Gastrocnemius medialis (tissue), 4 donors: ENCODE measurements at regions not wholly inside any gene's neighbourhood (a gene's known extent, or its start where the extent isn't known, plus 50 kb on each side); places are given as distances from the start of the nearest gene placed in this dataset.

Experiments used
- ATAC-seq, 2 donors: fragments of 150-250 bp; one replicate each; pipeline ENCODE4 v1.9.1; 2016
- DNase-seq, 2 donors: peaks; one replicate each; pipeline ENCODE4 v3.0.0-alpha.2; 2019
- H3K27ac ChIP-seq, 4 donors: fragments of 200-600 bp; sonication (generic); 1 replicate in 1 of 4; 2 replicates in 3 of 4; pipeline ENCODE4 v1.5.1; 2016 to 2018; ENCODE audit warnings: mild to moderate bottlenecking in 2 of 4, moderate library complexity in 1 of 4
- H3K27me3 ChIP-seq, 3 donors: fragments of 200-600 bp; sonication (generic) in 2 of 3; 1 replicate in 1 of 3; 2 replicates in 2 of 3; pipeline versions ENCODE4 v1.5.1 to v1.6.0; 2016 to 2019; ENCODE audit warnings: mild to moderate bottlenecking in 1 of 3, moderate library complexity in 1 of 3
- H3K36me3 ChIP-seq, 2 donors: fragments of 200-600 bp; sonication (generic) in 1 of 2; one replicate each; pipeline ENCODE4 v1.5.1; 2017 to 2018
- H3K4me1 ChIP-seq, 2 donors: fragments of 200-600 bp; sonication (generic) in 1 of 2; one replicate each; pipeline ENCODE4 v1.5.1; 2016 to 2017; ENCODE audit warnings: mild to moderate bottlenecking in 2 of 2
- H3K4me3 ChIP-seq, 4 donors: fragments of 200-600 bp; sonication (generic) in 3 of 4; 1 replicate in 1 of 4; 2 replicates in 3 of 4; pipeline ENCODE4 v1.5.1; 2016 to 2019; ENCODE audit warnings: mild to moderate bottlenecking in 2 of 4
- H3K9me3 ChIP-seq, 3 donors: fragments of 200-600 bp; sonication (generic) in 2 of 3; 1 replicate in 1 of 3; 2 replicates in 2 of 3; pipeline ENCODE4 v1.5.1; 2016 to 2019
- CTCF ChIP-seq, 5 experiments: fragments of 450-650 bp in 3 of 5; fragments of 200-600 bp in 2 of 5; sonication (generic) in 2 of 5; IDR thresholded peaks in 4 of 5; conservative IDR thresholded peaks in 1 of 5; 1 replicate in 4 of 5; 2 replicates in 1 of 5; pipeline ENCODE4 v1.5.1; 2016 to 2019; ENCODE audit warnings: antibody characterized with exemption in 5 of 5, mild to moderate bottlenecking in 3 of 5, moderate library complexity in 3 of 5
- POLR2A ChIP-seq, 2 donors: fragments of 450-650 bp; IDR thresholded peaks; one replicate each; pipeline ENCODE4 v1.6.1; 2017; ENCODE audit warnings: antibody characterized with exemption in 2 of 2, mild to moderate bottlenecking in 2 of 2, moderate library complexity in 2 of 2
- in situ Hi-C, 4 donors: fragments of 200-750 bp; cut with MboI; loops; one replicate each; pipeline versions ENCODE4 v1.15.0 to v1.8.0; 2017; ENCODE audit warnings: low sequenced_read_pairs in 4 of 4
- intact Hi-C: fragments of 100-400 bp; cut with DNase I; formaldehyde crosslinking; loops from one replicate; pipeline ENCODE4 v1.15.1; 2023; ENCODE audit warnings: low total_unique reads

- intact Hi-C loops: no loop called here
- H3K36me3 ChIP-seq: no peaks in the 10 kb centered on the region
- no peak for TF ChIP-seq POLR2A (IDR thresholded peaks at IDR 0.05)
- TF ChIP-seq CTCF (IDR thresholded peaks at IDR 0.05 in 4 of 5, conservative IDR thresholded peaks at IDR 0.05 in 1 of 5): no peak
- H3K27ac ChIP-seq: no peak overlapping the region
- no peak overlapping the region for H3K4me3 ChIP-seq
- H3K4me1 ChIP-seq: no peaks in the 10 kb centered on the region
- DNase-seq (no peak), ATAC-seq (no peak)
- H3K27me3 ChIP-seq: no peaks in the 10 kb centered on the region
- no peaks in the 10 kb centered on the region for H3K9me3 ChIP-seq
- in situ Hi-C loops: no loop called here
These were observed 149.6 kb downstream of the BUB3 start for GRCh38 chr10:123303581-123304337.

- Histone ChIP-seq H3K27me3 (no peaks in the 10 kb centered on the region), H3K4me1 (no peaks in the 10 kb centered on the region), H3K27ac (no peak overlapping the region), H3K4me3 (no peak overlapping the region), H3K36me3 (no peaks in the 10 kb centered on the region), H3K9me3 (no peaks in the 10 kb centered on the region)
- in situ Hi-C loops (no loop called here), intact Hi-C loops (no loop called here)
- ATAC-seq: no peak
- TF ChIP-seq CTCF (IDR thresholded peaks at IDR 0.05 in 4 of 5, conservative IDR thresholded peaks at IDR 0.05 in 1 of 5) (no peak), POLR2A (IDR thresholded peaks at IDR 0.05) (no peak)
- no peak for DNase-seq
These were observed 151.5 kb downstream of the BUB3 start for GRCh38 chr10:123305671-123306070.

- H3K36me3 ChIP-seq: no peaks in the 10 kb centered on the region
- intact Hi-C loops: no loop called here
- H3K27ac ChIP-seq: no peak overlapping the region
- no peaks in the 10 kb centered on the region for H3K4me1 ChIP-seq
- ATAC-seq (no peak), DNase-seq (no peak)
- in situ Hi-C loops: no loop called here
- TF ChIP-seq POLR2A (IDR thresholded peaks at IDR 0.05): no peak
- TF ChIP-seq CTCF (IDR thresholded peaks at IDR 0.05 in 4 of 5, conservative IDR thresholded peaks at IDR 0.05 in 1 of 5): no peak
- H3K9me3 ChIP-seq: no peaks in the 10 kb centered on the region
- no peaks in the 10 kb centered on the region for H3K27me3 ChIP-seq
- H3K4me3 ChIP-seq: no peak overlapping the region
These were observed 152.1 kb downstream of the BUB3 start for GRCh38 chr10:123306290-123306689.

GRCh38 chr10:123309731-123310130 is 155.5 kb downstream of the BUB3 start:
- Histone ChIP-seq H3K27ac (no peak overlapping the region), H3K36me3 (no peaks in the 10 kb centered on the region), H3K27me3 (no peaks in the 10 kb centered on the region), H3K4me1 (no peaks in the 10 kb centered on the region), H3K4me3 (no peak overlapping the region), H3K9me3 (no peaks in the 10 kb centered on the region)
- intact Hi-C loops (no loop called here), in situ Hi-C loops (no loop called here)
- DNase-seq: no peak
- TF ChIP-seq CTCF (IDR thresholded peaks at IDR 0.05 in 4 of 5, conservative IDR thresholded peaks at IDR 0.05 in 1 of 5): no peak
- no peak for TF ChIP-seq POLR2A (IDR thresholded peaks at IDR 0.05)
- no peak for ATAC-seq

- Histone ChIP-seq H3K27ac (no peak overlapping the region), H3K27me3 (no peaks in the 10 kb centered on the region), H3K9me3 (no peaks in the 10 kb centered on the region), H3K36me3 (no peaks in the 10 kb centered on the region), H3K4me1 (no peaks in the 10 kb centered on the region), H3K4me3 (no peak overlapping the region)
- in situ Hi-C loops: no loop called here
- intact Hi-C loops: no loop called here
- no peak for TF ChIP-seq CTCF (IDR thresholded peaks at IDR 0.05 in 4 of 5, conservative IDR thresholded peaks at IDR 0.05 in 1 of 5)
- no peak for TF ChIP-seq POLR2A (IDR thresholded peaks at IDR 0.05)
- DNase-seq: no peak
- ATAC-seq: no peak
These were observed 162.6 kb downstream of the BUB3 start for GRCh38 chr10:123316776-123317175.
